HepG2 (cell line): ENCODE measurements at regions not wholly inside any gene's neighbourhood (a gene's known extent, or its start where the extent isn't known, plus 50 kb on each side); places are given as distances from the start of the nearest gene placed in this dataset.

ENCODE experiments used
- ATAC-seq: fragments of 200-7000 bp; cut with Tn5 transposase; 3 replicates; pipeline ENCODE4 v1.9.1; 2020; ENCODE audit warnings: mild to moderate bottlenecking, moderate library complexity
- BruUV-seq: library from RNA; stranded (reverse); fragments of 400-500 nt; replicated peaks from 2 replicates; lab custom pipeline; 2021; lab: Mats Ljungman, UMichigan
- CTCF ChIA-PET: fragments of 300-600 bp; formaldehyde crosslinking; extraction: SDS; loops from one replicate; lab custom pipeline; 2021; ENCODE audit warnings: low total read pairs, inconsistent platforms, low intra/inter-chr PET ratio; lab: Yijun Ruan, JAX
- POLR2A ChIA-PET: fragments of 350-600 bp; sonication (Branson Sonifier 250); formaldehyde crosslinking; loops from one replicate; lab custom pipeline; 2020; ENCODE audit warnings: antibody characterized with exemption, inconsistent platforms; lab: Yijun Ruan, JAX
- DNase-seq: peaks from one replicate; pipeline ENCODE4 v3.0.0-alpha.2; 2015; ENCODE audit warnings: low spot score
- FAIRE-seq: peaks from 3 replicates; lab custom pipeline; 2011; peaks lifted over from hg19 to GRCh38; lab: Jason Lieb, UNC
- H2AFZ ChIP-seq: one replicate; pipeline ENCODE4 v1.6.1; 2011; ENCODE audit warnings: low read length, inconsistent platforms
- H3K27ac ChIP-seq: fragments of 300-600 bp; 3 replicates; pipeline ENCODE4 v1.8.0; 2011; ENCODE audit warnings: mixed run types, mild to moderate bottlenecking, mixed read lengths, low read length, inconsistent platforms; ENCODE audit not compliant: insufficient read depth; ENCODE audit errors: extremely low read length
- H3K27me3 ChIP-seq, 2 experiments: fragments of 200-600 bp in 1 of 2; 2 replicates in 1 of 2; 3 replicates in 1 of 2; pipeline versions ENCODE4 v1.6.0 to v1.8.0; 2011; ENCODE audit warnings: low read length in 2 of 2, mild to moderate bottlenecking in 2 of 2, moderate library complexity in 2 of 2, inconsistent platforms in 1 of 2; ENCODE audit not compliant: insufficient read depth in 2 of 2, control insufficient read depth in 1 of 2
- H3K36me3 ChIP-seq, 2 experiments: fragments of 200-600 bp in 1 of 2; replicated peaks in 1 of 2; 2 replicates in 1 of 2; 3 replicates in 1 of 2; pipeline versions ENCODE4 v1.5.1 to v1.8.0; 2011; ENCODE audit warnings: low read length in 2 of 2, inconsistent platforms in 1 of 2; ENCODE audit not compliant: insufficient read depth in 2 of 2, control insufficient read depth in 1 of 2
- H3K4me1 ChIP-seq: 2 replicates; pipeline ENCODE4 v1.5.1; 2012; ENCODE audit warnings: low read length, inconsistent platforms; ENCODE audit not compliant: insufficient read depth
- H3K4me2 ChIP-seq: 2 replicates; pipeline ENCODE4 v1.6.0; 2011; ENCODE audit warnings: low read depth, low read length, inconsistent platforms
- H3K4me3 ChIP-seq, 3 experiments: fragments of 200-600 bp in 1 of 3; sonication (generic), shearing (Covaris generic) in 1 of 3; replicated peaks in 1 of 3; 2 replicates each; pipeline ENCODE4 v1.5.1; 2011 to 2016; ENCODE audit warnings: low read length in 3 of 3, inconsistent platforms in 2 of 3, low read depth in 2 of 3, mild to moderate bottlenecking in 2 of 3, control low read depth in 1 of 3, mixed read lengths in 1 of 3; ENCODE audit not compliant: insufficient read depth in 1 of 3
- H3K79me2 ChIP-seq: one replicate; pipeline ENCODE4 v1.6.1; 2011; ENCODE audit warnings: low read length, inconsistent platforms; ENCODE audit not compliant: insufficient read depth
- H3K9ac ChIP-seq: 2 replicates; pipeline ENCODE4 v1.6.0; 2011; ENCODE audit warnings: mild to moderate bottlenecking, low read depth, low read length, inconsistent platforms; ENCODE audit not compliant: insufficient read depth
- H3K9me3 ChIP-seq: 2 replicates; pipeline ENCODE4 v1.5.1; 2012; ENCODE audit warnings: mild to moderate bottlenecking, low read length
- H4K20me1 ChIP-seq: 2 replicates; pipeline ENCODE4 v1.6.0; 2011; ENCODE audit warnings: inconsistent platforms, mild to moderate bottlenecking, low read length, moderate library complexity; ENCODE audit not compliant: insufficient read depth
- MTA1 ChIP-seq: sonication (generic); formaldehyde crosslinking; IDR thresholded peaks from 2 replicates; pipeline ENCODE4 v1.4.0; 2020; ENCODE audit warnings: missing genetic modification reagents, mild to moderate bottlenecking, borderline replicate concordance
- NFRKB ChIP-seq: fragments of 450-650 bp; IDR thresholded peaks from 2 replicates; pipeline ENCODE4 v1.6.1; 2017
- PLRG1 ChIP-seq: fragments of 450-650 bp; conservative IDR thresholded peaks from 2 replicates; pipeline ENCODE4 v1.6.1; 2016
- POLR2AphosphoS5 ChIP-seq: IDR thresholded peaks from 2 replicates; pipeline ENCODE4 v1.6.1; 2012; ENCODE audit warnings: low read depth, low read length
- REL ChIP-seq: sonication (generic); formaldehyde crosslinking; conservative IDR thresholded peaks from 2 replicates; pipeline ENCODE4 v1.8.0; 2022; ENCODE audit warnings: mild to moderate bottlenecking, missing genetic modification reagents, moderate library complexity
- ZFAT ChIP-seq: sonication (generic); formaldehyde crosslinking; conservative IDR thresholded peaks from 2 replicates; pipeline ENCODE4 v1.8.1; 2023; ENCODE audit warnings: missing genetic modification reagents, inconsistent platforms
- ZFP62 ChIP-seq: sonication (generic); formaldehyde crosslinking; IDR thresholded peaks from 2 replicates; pipeline ENCODE4 v1.4.0; 2020; ENCODE audit warnings: missing genetic modification reagents
- ZNF12 ChIP-seq: sonication (generic); formaldehyde crosslinking; IDR thresholded peaks from 2 replicates; pipeline ENCODE4 v1.5.0; 2020; ENCODE audit warnings: missing genetic modification reagents
- WGBS: methylation state at CpG from one replicate; pipeline ENCODE4 v1.1.6; 2017; ENCODE audit warnings: low lambda C conversion rate; 5-methylcytosine and 5-hydroxymethylcytosine counted together
- in situ Hi-C: cut with HindIII; loops from 2 replicates; pipeline ENCODE4 v1.10.0; 2017; ENCODE audit warnings: low pct_unique_long_range_greater_than_20kb; ENCODE audit not compliant: extremely low pct_ligation_motif_present
- intact Hi-C: fragments of 100-400 bp; cut with micrococcal nuclease; formaldehyde crosslinking; loops from one replicate; pipeline ENCODE4 v1.10.0; 2022; ENCODE audit not compliant: unreplicated experiment
- TF ChIP-seq, protein P1 (sequence below): fragments of 450-650 bp; IDR thresholded peaks from 2 replicates; pipeline ENCODE4 v1.6.1; 2017; ENCODE audit warnings: mild to moderate bottlenecking
- TF ChIP-seq, protein P2 (sequence below): sonication (generic); formaldehyde crosslinking; IDR thresholded peaks from 2 replicates; pipeline ENCODE4 v1.4.0; 2020; ENCODE audit warnings: missing genetic modification reagents, borderline replicate concordance

DNA sequence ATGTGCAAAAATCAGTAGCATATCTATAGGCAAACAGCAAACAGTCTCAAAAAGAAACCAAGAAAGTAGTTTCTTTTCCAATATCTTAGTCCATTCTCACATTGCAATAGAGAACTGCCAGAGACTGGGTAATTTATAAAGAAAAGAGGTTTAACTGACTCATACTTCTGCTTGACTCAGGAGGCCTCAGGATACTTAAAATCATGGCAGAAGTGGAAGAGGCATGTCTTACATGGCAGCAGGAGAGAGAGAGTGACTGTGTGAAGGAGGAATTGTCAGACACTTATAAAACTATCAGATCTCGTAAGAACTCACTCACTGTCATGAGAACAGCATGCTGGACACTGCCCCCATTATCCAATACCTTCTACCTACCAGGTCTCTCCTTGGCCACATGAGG is 327.9 kb upstream of the EPHA3 start:
- TF ChIP-seq ZFAT (CRISPR knock-in tag) (no peak), ZFP62 (CRISPR knock-in tag) (no peak), PLRG1 (no peak), MTA1 (CRISPR knock-in tag) (no peak)
- in situ Hi-C loops = no loop called here
- ATAC-seq (no peak), DNase-seq (no peak), FAIRE-seq (no peak)
- POLR2A ChIA-PET = no interaction called here
- Histone ChIP-seq H3K36me3 (no peaks in the 10 kb centered on the region), H3K4me2 (no peak overlapping the region), H3K4me1 (no peaks in the 10 kb centered on the region), H3K9me3 (no peaks in the 10 kb centered on the region), H4K20me1 (no peaks in the 10 kb centered on the region), H3K9ac (no peak overlapping the region), H3K4me3 (no peak overlapping the region), H3K27ac (no peak overlapping the region), H2AFZ (no peak overlapping the region), H3K79me2 (no peaks in the 10 kb centered on the region), H3K27me3 (no peaks in the 10 kb centered on the region)
- BruUV-seq = no TSS peak
- intact Hi-C loops = no loop called here
- CTCF ChIA-PET = no interaction called here
- WGBS = 0% methylated on average over 1 of the region's 1 CpG

DNA sequence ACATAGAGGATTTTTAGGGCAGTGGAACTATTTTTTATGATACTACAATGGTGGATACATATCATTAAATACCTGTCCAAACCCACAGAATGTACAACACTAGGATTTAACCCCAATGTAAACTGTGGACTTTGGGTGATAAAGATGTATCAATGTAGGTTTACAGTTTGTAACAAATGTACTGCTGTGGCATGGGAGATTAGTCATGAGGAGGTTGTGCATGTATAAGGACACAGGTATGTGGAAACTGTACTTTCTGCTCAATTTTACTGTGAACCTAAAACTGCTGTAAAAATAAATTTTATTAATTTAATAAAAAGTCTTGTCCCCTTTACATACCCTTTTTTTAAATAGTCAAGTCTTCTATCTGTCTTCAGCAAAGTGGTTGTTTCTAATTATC is 322.5 kb upstream of the EPHA3 start:
- Histone ChIP-seq H3K27me3 (no peaks in the 10 kb centered on the region), H3K4me1 (no peaks in the 10 kb centered on the region), H4K20me1 (no peaks in the 10 kb centered on the region), H3K27ac (no peak overlapping the region), H3K4me2 (no peak overlapping the region), H2AFZ (no peak overlapping the region), H3K36me3 (no peaks in the 10 kb centered on the region), H3K9ac (no peak overlapping the region), H3K79me2 (no peaks in the 10 kb centered on the region), H3K4me3 (no peak overlapping the region), H3K9me3 (no peaks in the 10 kb centered on the region)
- DNase-seq (no peak), ATAC-seq (no peak), FAIRE-seq (no peak)
- TF ChIP-seq REL (CRISPR knock-in tag) = no peak
- TF ChIP-seq, protein P1, sequence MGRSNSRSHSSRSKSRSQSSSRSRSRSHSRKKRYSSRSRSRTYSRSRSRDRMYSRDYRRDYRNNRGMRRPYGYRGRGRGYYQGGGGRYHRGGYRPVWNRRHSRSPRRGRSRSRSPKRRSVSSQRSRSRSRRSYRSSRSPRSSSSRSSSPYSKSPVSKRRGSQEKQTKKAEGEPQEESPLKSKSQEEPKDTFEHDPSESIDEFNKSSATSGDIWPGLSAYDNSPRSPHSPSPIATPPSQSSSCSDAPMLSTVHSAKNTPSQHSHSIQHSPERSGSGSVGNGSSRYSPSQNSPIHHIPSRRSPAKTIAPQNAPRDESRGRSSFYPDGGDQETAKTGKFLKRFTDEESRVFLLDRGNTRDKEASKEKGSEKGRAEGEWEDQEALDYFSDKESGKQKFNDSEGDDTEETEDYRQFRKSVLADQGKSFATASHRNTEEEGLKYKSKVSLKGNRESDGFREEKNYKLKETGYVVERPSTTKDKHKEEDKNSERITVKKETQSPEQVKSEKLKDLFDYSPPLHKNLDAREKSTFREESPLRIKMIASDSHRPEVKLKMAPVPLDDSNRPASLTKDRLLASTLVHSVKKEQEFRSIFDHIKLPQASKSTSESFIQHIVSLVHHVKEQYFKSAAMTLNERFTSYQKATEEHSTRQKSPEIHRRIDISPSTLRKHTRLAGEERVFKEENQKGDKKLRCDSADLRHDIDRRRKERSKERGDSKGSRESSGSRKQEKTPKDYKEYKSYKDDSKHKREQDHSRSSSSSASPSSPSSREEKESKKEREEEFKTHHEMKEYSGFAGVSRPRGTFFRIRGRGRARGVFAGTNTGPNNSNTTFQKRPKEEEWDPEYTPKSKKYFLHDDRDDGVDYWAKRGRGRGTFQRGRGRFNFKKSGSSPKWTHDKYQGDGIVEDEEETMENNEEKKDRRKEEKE = no peak
- TF ChIP-seq ZNF12 = no peak
- TF ChIP-seq NFRKB = no peak
- TF ChIP-seq, protein P2, sequence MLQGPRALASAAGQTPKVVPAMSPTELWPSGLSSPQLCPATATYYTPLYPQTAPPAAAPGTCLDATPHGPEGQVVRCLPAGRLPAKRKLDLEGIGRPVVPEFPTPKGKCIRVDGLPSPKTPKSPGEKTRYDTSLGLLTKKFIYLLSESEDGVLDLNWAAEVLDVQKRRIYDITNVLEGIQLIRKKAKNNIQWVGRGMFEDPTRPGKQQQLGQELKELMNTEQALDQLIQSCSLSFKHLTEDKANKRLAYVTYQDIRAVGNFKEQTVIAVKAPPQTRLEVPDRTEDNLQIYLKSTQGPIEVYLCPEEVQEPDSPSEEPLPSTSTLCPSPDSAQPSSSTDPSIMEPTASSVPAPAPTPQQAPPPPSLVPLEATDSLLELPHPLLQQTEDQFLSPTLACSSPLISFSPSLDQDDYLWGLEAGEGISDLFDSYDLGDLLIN (CRISPR knock-in tag) = no peak
- no peak for TF ChIP-seq POLR2AphosphoS5
- in situ Hi-C loops (no loop called here), intact Hi-C loops (no loop called here)
- ChIA-PET POLR2A (no interaction called here), CTCF (no interaction called here)
- no TSS peak for BruUV-seq
